Right lung (tissue), 2 donors: ENCODE measurements at regions not wholly inside any gene's neighbourhood (a gene's known extent, or its start where the extent isn't known, plus 50 kb on each side); places are given as distances from the start of the nearest gene placed in this dataset.
"Not testable (repeated sequence)": the region's sequence is repeated elsewhere in the genome, so short reads cannot be mapped to it uniquely, and the experiment has no call there.

Experiments
- DNase-seq, 2 donors: peaks; one replicate each; pipeline ENCODE4 v3.0.0-alpha.2; 2013

DNA sequence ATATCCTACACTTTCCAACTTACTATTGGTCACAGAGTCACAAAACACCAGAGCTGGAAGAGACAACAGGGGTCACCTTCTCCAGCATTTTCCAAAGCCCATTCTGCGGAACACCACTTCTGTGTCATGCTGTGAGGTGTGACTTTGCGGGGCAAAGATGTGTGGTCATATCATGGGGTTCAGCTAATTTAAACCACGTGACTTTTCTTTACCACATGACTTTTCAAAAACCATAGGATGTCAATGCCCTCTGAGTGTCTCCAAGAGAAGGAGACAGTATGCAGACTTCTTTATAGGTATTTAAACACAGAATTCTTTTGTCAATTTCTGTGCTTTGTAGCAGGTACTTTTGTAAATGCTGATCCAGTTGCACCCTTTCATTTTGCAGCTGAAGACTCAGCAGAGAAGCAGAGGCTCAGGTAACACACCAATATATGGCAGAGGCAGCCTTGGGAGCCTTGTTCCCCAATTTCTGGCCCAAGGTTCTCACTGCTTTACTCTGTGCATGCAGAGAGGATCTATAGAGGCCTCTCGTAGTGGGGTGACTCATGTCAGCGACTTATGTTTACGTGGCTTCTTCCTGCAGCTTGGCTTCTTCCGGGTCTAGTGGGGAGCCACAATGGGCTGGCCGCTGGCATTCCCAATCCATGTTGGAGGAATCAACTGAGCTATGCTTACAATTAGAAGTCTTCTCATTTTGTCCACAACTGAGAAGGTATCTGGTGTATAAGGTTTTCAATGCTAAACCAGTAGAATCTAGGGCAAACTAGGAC lies 104.0 kb upstream of the RHOBTB1 start:
- no peak for DNase-seq

DNA sequence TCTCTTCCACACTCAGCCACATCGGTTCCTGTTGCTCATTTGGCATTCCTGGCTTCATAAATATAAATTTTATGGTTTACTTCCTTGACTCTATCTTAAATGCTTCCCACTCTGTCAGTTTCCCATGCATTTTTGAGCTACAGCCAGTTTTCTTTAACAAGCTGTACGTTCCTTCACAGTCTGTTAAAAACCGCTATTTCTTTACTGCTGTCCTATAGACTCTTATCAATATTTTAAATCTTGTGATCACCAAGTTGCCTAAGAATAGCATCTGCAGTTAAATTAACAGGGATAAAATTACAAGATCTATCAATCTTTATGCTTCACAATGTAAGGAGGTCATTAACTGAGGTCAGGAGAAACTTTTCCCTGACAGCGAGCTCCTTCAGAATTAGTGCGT lies 103.1 kb upstream of the RHOBTB1 start:
- DNase-seq, result peak in 1 of 2 donors; percentile 34

DNA sequence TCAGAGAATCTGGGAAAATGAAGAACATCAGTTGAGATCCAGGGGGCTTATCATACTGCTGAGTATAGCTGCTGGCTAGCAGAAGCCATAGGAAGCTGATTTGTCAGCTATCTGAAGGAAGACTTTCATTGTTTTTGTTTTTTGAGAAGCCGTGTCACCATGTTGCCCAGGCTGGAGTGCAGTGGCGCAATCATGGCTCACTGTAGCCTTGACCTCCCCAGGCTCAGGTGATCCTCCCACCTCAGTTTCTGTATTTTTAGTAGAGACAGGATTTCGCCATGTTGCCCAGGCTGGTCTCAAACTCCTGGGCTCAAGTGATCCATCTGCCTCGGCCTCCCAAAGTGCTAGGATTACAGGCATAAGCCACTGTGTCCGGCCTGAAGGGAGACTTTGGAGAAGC lies 101.5 kb upstream of the RHOBTB1 start:
- DNase-seq, result not testable (repeated sequence)

DNA sequence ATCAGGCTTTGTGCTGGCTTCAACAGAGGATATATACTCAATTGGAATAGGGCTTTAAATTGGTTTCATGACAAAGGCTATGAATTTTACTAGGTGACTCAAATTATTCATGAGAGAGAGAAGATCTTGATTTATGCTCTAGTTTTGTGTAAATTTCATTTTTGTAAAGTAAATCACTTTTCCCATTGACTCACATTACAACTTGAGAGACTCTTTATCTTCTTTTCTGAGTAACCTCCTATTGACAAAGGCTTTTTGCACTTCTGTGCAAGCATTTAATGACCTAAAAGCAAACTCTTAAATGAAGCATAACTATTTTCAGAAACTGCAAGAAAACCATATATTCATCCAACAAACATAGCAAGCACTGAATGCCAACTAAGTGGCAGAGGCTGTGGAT lies 98.5 kb upstream of the RHOBTB1 start:
- DNase-seq, result no peak

DNA sequence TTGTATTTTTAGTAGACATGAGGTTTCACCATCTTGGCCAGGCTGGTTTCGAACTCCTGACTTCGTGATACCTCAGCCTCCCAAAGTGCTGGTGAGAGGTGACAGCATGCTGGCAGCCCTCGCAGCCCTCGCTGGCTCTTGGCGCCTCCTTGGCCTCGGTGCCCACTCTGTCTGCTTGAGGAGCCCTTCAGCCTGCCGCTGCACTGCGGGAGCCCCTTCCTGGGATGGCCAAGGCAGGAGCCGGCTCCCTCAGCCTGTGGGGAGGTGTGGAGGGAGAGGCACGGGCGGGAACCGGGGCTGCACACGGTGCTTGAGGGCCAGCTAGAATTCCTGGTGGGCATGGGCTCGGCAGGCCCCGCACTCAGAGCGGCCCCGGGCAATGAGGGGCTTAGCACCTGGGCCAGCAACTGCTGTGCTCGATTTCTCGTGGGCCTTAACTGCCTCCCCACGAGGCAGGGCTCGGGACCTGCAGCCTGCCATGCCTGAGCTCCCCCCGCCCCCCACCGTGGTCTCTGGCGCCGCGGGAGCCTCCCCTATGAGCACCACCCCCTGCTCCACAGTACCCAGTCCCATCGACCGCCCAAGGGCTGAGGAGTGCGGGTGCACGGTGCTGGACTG lies 96.5 kb upstream of the RHOBTB1 start:
- no peak for DNase-seq

DNA sequence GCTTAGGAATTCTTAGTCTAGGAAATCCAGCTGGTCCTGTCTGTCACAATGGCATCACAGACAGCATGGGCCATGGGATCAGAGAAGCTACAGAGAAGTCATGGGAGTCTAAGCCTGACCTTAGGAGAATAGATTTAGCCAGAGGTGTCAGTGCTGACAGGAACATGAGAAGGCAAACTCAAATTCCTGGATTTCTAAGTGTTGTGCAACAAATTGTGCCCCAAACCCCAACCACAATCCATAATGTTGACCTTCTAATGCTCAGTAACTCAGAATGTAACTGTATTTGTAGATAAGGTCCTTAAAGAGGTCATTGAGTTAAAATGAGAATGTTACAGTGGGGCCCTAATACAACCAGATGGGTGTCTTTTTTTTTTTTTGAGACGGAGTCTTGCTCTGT lies 95.9 kb upstream of the RHOBTB1 start:
- no peak for DNase-seq

DNA sequence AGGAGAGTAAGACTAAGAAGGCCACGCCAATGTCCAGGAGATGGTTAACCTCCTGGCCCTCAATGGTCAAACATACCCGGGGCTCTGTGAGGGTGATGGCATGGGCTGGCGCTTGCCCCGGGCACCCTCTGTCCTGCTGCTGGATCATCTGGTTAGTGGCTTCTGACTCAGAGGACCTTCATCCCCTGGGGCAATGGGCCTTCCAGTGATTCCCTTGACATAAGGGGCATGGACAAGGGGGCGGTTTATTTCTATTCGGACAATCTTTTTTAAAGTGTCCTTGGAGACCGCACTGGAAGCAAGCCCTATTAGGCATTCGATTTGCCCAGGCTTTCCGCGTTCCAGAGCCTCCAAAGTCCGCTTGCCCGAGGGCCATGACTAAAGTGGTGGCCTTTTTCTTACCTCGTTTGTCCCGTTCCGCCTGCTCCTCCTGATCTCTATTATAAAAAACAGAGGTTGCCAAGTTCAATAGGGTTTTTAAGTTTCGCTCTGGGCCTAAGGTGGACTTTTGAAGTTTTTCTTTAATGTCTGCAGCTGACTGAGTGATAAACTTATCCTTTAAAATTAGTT lies 93.4 kb upstream of the RHOBTB1 start:
- DNase-seq, result not testable (repeated sequence)

DNA sequence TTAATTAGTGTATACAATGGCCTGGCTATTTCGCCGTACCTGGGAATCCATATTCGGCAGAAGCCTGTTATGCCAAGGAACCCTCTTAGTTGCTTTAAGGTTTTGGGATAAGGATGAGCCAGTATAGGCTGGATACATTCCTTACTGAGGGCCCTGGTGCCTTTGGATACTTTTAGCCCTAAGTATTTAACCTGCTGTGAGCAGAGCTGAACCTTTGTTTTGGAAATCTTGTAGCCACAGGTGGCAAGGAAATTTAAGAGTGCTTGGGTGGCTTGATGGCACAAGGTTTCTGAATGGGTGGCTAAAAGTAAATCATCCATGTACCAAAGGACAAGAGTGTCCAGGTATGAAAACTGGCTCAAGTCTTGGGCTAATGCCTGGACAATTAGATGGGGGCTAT lies 92.2 kb upstream of the RHOBTB1 start:
- DNase-seq, result not testable (repeated sequence)

DNA sequence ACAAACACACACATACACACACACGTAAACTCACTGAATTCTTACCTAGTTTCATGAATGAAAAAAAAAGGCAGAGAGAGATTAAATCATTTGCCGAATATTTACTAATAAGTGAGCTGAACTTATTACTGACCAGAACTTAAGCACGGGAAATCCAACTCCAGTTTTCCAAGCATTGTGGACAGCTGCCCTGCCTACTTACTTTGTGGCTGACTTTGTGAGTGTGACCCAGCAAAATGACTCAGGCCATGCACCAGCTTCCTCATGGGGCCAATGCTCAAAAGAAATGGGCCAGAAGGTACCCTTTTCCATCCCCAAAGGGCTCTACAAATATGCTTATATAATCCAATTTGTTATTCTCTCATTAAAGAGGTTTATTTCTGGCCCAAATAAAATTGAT lies 87.4 kb upstream of the RHOBTB1 start:
- no peak for DNase-seq

DNA sequence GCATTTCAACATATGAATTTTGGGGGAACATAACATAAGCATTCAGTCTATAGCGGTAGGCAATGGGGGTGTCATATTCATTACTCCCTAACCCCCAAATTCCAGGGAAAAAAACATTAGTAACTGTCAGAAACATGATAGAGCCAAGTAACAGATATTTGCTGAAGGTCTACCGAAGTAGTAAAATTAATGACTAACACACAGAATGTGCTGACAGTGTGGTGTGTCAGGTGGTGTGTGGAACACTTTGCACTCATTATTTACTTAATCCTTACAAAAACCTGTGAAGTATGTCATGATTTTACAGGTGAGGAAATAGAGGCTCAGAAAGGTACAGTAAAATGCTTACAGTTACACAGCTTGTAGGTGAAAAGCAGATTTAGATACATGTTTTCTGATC lies 85.4 kb upstream of the RHOBTB1 start:
- DNase-seq, result no peak

DNA sequence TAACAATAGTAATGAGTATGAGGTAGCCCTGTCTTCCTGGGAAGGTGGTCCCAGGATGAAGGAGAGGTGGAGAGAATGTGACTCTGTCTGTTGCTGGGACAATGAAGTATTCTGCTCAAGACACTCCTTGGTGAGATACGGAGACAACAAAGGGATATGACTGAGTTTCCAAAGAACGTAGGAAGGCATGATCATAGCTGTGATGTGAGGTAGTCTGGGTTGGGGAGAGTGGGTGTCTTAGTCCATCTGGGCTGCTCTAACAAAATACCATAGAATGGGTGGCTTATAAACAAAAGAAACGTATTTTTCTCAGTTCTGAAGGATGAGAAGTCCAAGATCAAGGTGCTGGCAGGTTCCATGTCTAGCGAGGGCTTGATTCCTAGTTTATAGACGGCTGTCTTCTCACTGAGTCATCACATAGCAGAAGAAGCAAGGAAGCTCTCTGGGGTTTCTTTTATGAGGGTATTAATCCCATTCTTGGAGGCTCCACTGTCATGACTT lies 84.9 kb upstream of the RHOBTB1 start:
- no peak for DNase-seq

DNA sequence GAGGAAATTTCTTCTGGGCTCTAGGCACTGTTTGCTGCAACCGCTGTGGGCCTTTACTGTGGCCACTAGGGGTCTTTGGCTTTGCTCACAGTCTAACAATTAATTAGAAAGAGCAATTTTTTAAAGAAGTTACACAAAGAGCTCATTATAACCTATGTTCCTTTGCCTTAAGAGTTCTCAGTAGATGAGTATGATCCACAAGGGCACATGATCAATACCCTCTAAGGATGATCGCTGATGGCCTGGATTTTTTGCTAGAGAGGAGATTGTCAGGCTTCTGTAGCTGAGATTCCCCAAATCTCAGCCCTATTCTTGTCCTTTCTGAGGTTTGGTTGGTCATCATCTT lies 80.8 kb upstream of the RHOBTB1 start:
- no peak for DNase-seq

DNA sequence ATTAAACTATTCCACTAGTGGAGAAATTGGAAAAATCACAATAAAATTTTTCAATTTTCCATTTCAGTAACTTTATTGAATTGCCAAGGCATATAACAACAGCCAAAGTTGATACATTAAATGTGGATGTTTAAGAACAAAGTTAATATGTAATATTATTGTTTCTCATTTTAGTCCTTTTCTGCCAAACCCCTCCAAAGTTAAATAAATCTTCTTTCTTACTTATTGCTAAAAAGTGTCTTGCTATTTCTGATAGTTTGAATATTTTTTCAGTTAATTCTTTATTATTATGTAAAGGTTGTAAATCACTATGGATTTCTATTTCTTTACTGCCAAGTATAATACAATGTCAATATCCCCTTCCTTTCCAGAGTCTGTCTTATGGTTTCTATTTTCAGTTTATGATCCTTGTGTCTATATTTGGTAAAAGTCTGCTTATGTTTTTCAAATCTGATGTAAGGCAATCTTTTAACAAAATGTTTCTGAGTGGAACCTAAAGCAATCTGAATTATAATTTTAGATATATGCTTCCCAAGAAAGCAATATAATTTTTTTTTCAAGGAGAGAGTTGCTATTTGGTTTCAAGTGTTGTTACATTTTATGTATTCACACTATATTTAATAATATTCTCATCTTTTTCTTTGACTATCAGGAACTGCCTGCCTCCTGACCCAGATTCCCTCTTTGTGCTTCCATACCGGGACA lies 80.3 kb upstream of the RHOBTB1 start:
- DNase-seq, result no peak

DNA sequence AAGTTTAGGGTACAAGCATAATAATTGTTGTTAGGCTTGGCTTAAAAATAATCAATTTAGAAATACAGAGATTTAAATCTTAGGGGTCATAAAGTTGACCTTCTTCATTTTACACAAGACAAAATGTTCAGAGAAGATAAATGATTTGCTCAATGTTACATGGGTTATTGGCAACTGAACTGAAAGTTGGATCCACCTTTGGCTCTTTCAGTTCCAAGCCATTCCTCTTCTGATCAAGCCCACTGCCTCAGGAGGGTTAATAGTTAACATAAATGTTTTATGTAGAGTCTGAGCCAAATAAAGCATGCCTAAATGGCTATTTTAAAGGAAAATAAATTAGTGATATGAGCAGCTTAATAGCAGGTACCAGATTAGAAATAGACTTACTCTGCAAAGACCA lies 79.1 kb upstream of the RHOBTB1 start:
- DNase-seq, result no peak

DNA sequence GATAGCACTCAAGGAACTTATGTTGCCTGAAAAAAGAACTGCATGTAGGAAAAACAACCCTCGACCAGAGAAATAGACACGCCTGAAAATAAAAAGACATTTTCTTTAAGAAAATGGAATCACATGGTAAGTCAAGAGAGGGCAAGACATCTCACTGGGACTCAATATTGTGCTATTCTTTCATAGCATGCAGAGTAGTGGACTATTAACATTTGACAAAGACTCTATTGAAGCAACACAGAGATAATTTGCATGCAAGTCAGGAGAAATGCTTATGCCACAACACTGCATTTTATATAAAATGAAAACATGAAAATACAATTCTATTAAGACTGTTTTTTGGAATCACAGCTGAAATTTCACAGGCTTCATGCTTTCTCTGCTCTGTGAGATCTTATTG lies 77.9 kb upstream of the RHOBTB1 start:
- no peak for DNase-seq

DNA sequence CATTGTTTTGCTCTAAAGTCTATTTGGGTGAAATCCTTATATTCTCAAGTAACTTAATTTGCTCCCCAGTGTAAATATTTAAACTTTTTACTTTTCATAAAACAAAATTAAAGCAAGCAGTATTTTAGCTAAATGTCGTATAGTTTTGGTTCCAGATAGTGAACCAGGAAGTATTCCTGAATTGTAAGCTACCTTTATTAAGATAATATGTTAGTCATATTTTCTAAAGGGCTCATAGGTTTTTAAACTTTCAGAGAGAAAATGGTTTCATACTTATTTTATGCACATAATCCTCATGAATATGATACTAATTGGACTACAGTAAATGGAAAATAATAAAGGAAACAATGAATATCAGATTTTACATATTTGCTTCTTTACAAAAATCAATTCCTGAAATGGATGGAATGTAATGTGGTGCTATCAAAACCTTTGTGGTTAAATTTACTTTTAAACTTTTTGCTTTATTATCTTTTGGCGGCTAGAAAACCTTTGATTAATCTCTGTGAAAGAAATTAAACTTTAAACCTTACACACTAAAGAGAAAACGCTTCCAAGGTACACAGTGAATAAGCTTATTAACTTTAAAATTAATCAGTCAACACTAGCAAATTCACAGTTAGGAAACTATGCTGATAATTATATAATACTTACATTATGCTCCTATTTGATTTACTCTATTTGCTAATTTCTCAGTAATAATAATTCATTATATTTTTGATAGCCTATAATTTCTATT lies 76.6 kb upstream of the RHOBTB1 start:
- DNase-seq, result no peak

DNA sequence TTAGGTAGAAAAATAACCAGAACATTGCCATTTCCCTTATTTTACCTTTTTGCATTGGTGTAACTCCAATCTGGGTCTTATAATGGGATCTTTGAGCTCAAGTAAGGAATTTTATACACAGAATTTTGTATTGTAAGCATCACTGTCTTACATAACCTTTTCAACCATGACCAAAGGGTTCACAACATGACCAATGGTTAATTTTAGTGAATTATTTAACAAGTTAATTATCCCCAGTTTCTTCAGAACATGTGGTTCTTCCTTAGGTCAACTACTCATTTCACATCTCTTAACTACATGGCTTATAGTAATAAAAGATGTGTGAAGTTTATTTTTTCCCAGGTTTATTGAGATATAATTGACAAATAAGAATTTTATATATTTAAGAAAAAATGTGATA lies 74.2 kb upstream of the RHOBTB1 start:
- no peak for DNase-seq

DNA sequence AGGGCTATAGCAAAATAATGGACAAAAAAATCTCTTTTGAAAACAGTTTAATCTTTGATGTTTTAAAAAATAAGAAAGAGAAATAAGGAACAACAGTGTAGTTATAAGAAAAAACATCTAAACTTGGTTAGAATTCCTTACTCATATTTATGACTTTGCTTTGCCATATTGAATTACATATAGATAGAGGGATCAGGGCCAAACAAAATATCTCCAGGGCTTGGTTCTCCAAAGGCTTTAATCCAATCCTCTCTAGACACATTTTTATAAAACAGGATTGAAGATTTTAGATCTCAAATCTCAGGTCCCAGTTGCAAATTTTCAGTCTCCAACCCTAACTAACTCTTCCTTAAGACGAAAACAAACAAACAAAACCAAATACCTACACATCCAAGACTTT lies 72.6 kb upstream of the RHOBTB1 start:
- DNase-seq, result no peak

DNA sequence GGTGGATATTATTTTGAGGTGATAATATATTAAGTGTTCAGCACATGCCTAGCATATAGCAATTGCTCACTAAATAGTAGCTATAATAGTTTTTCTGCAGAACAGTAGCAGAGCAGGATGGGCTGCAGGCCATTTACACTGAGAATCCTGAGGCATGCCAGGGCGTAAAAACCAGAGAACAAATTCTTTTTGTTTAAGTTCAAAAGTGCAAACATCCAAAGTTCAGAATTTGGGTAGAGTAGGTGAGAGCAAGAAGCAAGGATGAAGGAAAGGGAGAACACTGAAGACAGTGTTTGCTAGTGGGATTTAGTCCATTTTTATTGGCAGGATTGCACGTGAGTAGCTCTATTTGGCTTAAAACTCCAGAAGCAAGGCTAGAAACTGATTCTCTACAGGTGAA lies 72.0 kb upstream of the RHOBTB1 start:
- DNase-seq, result no peak

DNA sequence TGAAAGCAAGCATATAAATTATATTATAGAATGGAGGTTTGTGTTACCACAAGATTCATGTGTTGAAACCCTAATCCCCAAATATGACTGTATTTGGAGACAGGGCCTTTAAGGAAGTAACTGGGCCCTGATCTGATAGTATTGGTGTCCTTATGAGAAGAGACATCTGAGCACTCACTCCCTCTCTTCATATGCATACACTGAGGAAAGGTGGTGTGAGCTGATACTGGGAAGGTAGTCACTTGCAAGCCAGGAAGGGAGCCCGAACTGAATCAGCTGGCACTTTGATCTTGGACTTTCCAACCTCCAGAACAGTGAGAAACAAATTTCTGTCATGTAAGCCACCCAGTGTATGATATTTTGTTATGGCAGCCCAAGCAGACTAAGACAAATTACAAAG lies 66.9 kb upstream of the RHOBTB1 start:
- no peak for DNase-seq

DNA sequence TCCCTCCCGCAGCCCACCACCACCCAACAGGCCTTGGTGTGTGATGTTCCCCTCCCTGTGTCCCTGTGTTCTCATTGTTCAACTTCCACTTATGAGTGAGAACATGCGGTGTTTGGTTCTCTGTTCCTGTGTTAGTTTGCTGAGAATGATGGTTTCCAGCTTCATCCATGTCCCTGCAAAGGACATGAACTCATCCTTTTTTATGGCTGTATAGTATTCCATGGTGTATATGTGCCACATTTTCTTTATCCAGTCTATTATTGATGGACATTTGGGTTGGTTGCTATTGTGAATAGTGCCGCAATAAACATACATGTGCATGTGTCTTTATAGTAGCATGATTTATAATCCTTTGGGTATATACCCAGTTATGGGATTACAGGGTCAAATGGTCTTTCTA lies 59.1 kb upstream of the RHOBTB1 start:
- DNase-seq, result not testable (repeated sequence)

DNA sequence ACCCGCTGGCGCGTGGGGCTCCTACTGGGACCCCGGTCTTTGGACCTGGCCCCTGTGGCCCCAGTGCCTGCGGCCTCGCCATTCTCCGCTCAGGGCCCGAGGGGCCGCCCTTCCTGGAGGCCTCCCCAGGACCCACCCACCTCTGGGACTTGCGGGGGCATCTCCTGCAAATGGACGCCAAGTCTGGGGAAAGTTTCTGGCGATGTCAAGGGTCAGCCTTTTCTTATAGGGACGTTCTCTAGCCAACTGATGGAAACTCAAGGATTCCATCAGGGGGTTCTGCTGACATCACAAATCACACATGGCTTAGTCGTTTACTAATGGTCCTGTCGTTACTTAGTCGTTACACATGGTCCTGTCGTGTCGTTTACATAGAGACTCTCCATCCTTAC lies 57.7 kb upstream of the RHOBTB1 start:
- no peak for DNase-seq
